Common myeloid progenitor, CD34-positive (primary cell): ENCODE measurements at regions not wholly inside any gene's neighbourhood (a gene's known extent, or its start where the extent isn't known, plus 50 kb on each side); places are given as distances from the start of the nearest gene placed in this dataset.

Experiments used
- CTCF ChIA-PET: fragments of 350-600 bp; sonication (Branson Sonifier 250); formaldehyde crosslinking; loops from one replicate; lab custom pipeline; 2021; ENCODE audit warnings: antibody characterized with exemption; lab: Charles Lee
- POLR2A ChIA-PET: fragments of 350-600 bp; sonication (Branson Sonifier 250); formaldehyde crosslinking; loops from one replicate; lab custom pipeline; 2021; ENCODE audit warnings: antibody characterized with exemption; lab: Charles Lee
- DNase-seq, 3 donors: peaks; one replicate each; pipeline versions ENCODE4 v3.0.0 to v3.0.0-alpha.2; 2013
- H3K27ac ChIP-seq, 2 experiments: 1 replicate in 1 of 2; 2 replicates in 1 of 2; pipeline ENCODE4 v1.7.0; 2013; ENCODE audit warnings: inconsistent platforms in 2 of 2, low read length in 2 of 2, mild to moderate bottlenecking in 2 of 2, low read depth in 1 of 2, moderate library complexity in 1 of 2; ENCODE audit not compliant: severe bottlenecking in 2 of 2, insufficient read depth in 1 of 2, poor library complexity in 1 of 2
- H3K27me3 ChIP-seq, 5 experiments: replicated peaks in 2 of 5; 1 replicate in 3 of 5; 2 replicates in 2 of 5; pipeline versions ENCODE4 v1.6.1 to v1.7.0; 2013; ENCODE audit warnings: low read length in 4 of 5, mild to moderate bottlenecking in 2 of 5, moderate library complexity in 2 of 5, inconsistent platforms in 1 of 5; ENCODE audit not compliant: insufficient read depth in 5 of 5, control insufficient read depth in 4 of 5
- H3K36me3 ChIP-seq, 4 experiments: 1 replicate in 2 of 4; 2 replicates in 2 of 4; pipeline versions ENCODE4 v1.6.1 to v1.7.0; 2013; ENCODE audit warnings: low read length in 3 of 4, control low read depth in 1 of 4, mild to moderate bottlenecking in 1 of 4; ENCODE audit not compliant: control insufficient read depth in 4 of 4, insufficient read depth in 4 of 4
- H3K4me1 ChIP-seq, 4 experiments: 1 replicate in 3 of 4; 2 replicates in 1 of 4; pipeline versions ENCODE4 v1.6.1 to v1.7.1; 2013; ENCODE audit warnings: low read length in 3 of 4, mild to moderate bottlenecking in 3 of 4, control low read depth in 1 of 4, inconsistent platforms in 1 of 4, moderate library complexity in 1 of 4; ENCODE audit not compliant: control insufficient read depth in 4 of 4, insufficient read depth in 4 of 4; ENCODE audit errors: control extremely low read depth in 1 of 4
- H3K4me3 ChIP-seq, 7 experiments: 1 replicate in 4 of 7; 2 replicates in 3 of 7; pipeline versions ENCODE4 v1.5.1 to v1.7.0; 2013; ENCODE audit warnings: mild to moderate bottlenecking in 7 of 7, low read length in 6 of 7, moderate library complexity in 6 of 7, inconsistent platforms in 2 of 7, low read depth in 2 of 7, control low read depth in 1 of 7; ENCODE audit not compliant: insufficient read depth in 4 of 7, control insufficient read depth in 1 of 7; ENCODE audit errors: extremely low read depth in 1 of 7
- H3K9me3 ChIP-seq, 5 experiments: 1 replicate in 4 of 5; 2 replicates in 1 of 5; pipeline versions ENCODE4 v1.6.1 to v1.7.1; 2013; ENCODE audit warnings: low read length in 4 of 5, mild to moderate bottlenecking in 2 of 5, inconsistent platforms in 1 of 5, low read depth in 1 of 5, moderate library complexity in 1 of 5; ENCODE audit not compliant: control insufficient read depth in 4 of 5, insufficient read depth in 2 of 5; ENCODE audit errors: control extremely low read depth in 1 of 5
- WGBS: methylation state at CpG from one replicate; pipeline ENCODE4 v1.1.5; 2013; ENCODE audit not compliant: insufficient coverage; 5-methylcytosine and 5-hydroxymethylcytosine counted together

GRCh38 chr5:85927632-85928031 is 690.1 kb upstream of the COX7C start:
- WGBS, result no CpG with 5 or more reads among the region's 4 CpGs
- no peak for DNase-seq
- Histone ChIP-seq H3K4me3 (no peak overlapping the region), H3K27me3 (no peaks in the 10 kb centered on the region), H3K36me3 (no peaks in the 10 kb centered on the region), H3K4me1 (no peaks in the 10 kb centered on the region), H3K9me3 (peaks cover 0 to 3% (median 0%) of the 10 kb centered on the region in 5 experiments), H3K27ac (no peak overlapping the region)
- ChIA-PET POLR2A (no interaction called here), CTCF (no interaction called here)

- Histone ChIP-seq H3K9me3 (peaks cover 0 to 3% (median 0%) of the 10 kb centered on the region in 5 experiments), H3K27ac (no peak overlapping the region), H3K36me3 (no peaks in the 10 kb centered on the region), H3K4me3 (no peak overlapping the region), H3K4me1 (no peaks in the 10 kb centered on the region), H3K27me3 (no peaks in the 10 kb centered on the region)
- POLR2A ChIA-PET, result no interaction called here
- CTCF ChIA-PET, result no interaction called here
- WGBS, result no CpG with 5 or more reads among the region's 2 CpGs
- no peak for DNase-seq
Measured at GRCh38 chr5:85929713-85930112, 688.0 kb upstream of the COX7C start.

GRCh38 chr5:85931220-85931619 is 686.5 kb upstream of the COX7C start:
- Histone ChIP-seq H3K27me3 (no peaks in the 10 kb centered on the region), H3K36me3 (no peaks in the 10 kb centered on the region), H3K9me3 (no peaks in the 10 kb centered on the region), H3K27ac (no peak overlapping the region), H3K4me3 (no peak overlapping the region), H3K4me1 (no peaks in the 10 kb centered on the region)
- DNase-seq, result no peak
- 100% methylated on average over 3 of the region's 3 CpGs for WGBS
- CTCF ChIA-PET, result no interaction called here
- POLR2A ChIA-PET, result no interaction called here

- WGBS, result 62% methylated on average over 3 of the region's 3 CpGs
- ChIA-PET CTCF (no interaction called here), POLR2A (no interaction called here)
- Histone ChIP-seq H3K4me3 (no peak overlapping the region), H3K27ac (no peak overlapping the region), H3K9me3 (no peaks in the 10 kb centered on the region), H3K36me3 (no peaks in the 10 kb centered on the region), H3K27me3 (no peaks in the 10 kb centered on the region), H3K4me1 (no peaks in the 10 kb centered on the region)
- DNase-seq, result no peak
Measured at GRCh38 chr5:85938201-85938600, 679.5 kb upstream of the COX7C start.

- H3K9me3 ChIP-seq, result no peaks in the 10 kb centered on the region
- ChIA-PET CTCF (no interaction called here), POLR2A (no interaction called here)
- no peak overlapping the region for H3K4me3 ChIP-seq
- DNase-seq, result no peak
- H3K27ac ChIP-seq, result no peak overlapping the region
- 90% methylated on average over 3 of the region's 3 CpGs for WGBS
- no peaks in the 10 kb centered on the region for H3K27me3 ChIP-seq
- H3K36me3 ChIP-seq, result no peaks in the 10 kb centered on the region
- H3K4me1 ChIP-seq, result peaks cover 0 to 4% (median 0%) of the 10 kb centered on the region in 4 experiments
Measured at GRCh38 chr5:85951707-85952210, 666.0 kb upstream of the COX7C start.

GRCh38 chr5:85952680-85953079 is 665.1 kb upstream of the COX7C start:
- H3K27ac ChIP-seq, result no peak overlapping the region
- DNase-seq, result no peak
- POLR2A ChIA-PET, result no interaction called here
- no peaks in the 10 kb centered on the region for H3K36me3 ChIP-seq
- H3K27me3 ChIP-seq, result no peaks in the 10 kb centered on the region
- WGBS, result no CpG with 5 or more reads among the region's 2 CpGs
- H3K9me3 ChIP-seq, result no peaks in the 10 kb centered on the region
- CTCF ChIA-PET, result no interaction called here
- H3K4me3 ChIP-seq, result no peak overlapping the region
- H3K4me1 ChIP-seq, result peaks cover 0 to 4% (median 0%) of the 10 kb centered on the region in 4 experiments

- Histone ChIP-seq H3K9me3 (no peaks in the 10 kb centered on the region), H3K36me3 (no peaks in the 10 kb centered on the region), H3K4me3 (no peak overlapping the region), H3K27ac (no peak overlapping the region), H3K4me1 (no peaks in the 10 kb centered on the region), H3K27me3 (no peaks in the 10 kb centered on the region)
- 92% methylated on average over 2 of the region's 4 CpGs for WGBS
- ChIA-PET CTCF (no interaction called here), POLR2A (no interaction called here)
- DNase-seq, result no peak
Measured at GRCh38 chr5:85967681-85968080, 650.1 kb upstream of the COX7C start.
